ENCODE measurements at regions not wholly inside any gene's neighbourhood (a gene's known extent, or its start where the extent isn't known, plus 50 kb on each side); places are given as distances from the start of the nearest gene placed in this dataset.

GRCh38 chr1:83693427-83694126 lies 305.4 kb downstream of the TTLL7 start:
- H3K9me3 ChIP-seq (replicated peaks; ENCODE audit: control insufficient read depth, insufficient read depth, low read length), result peaks cover 2% of the 10 kb centered on the region; the same call in 2 of the 3 replicates
- no peak overlapping the region for H3K9ac ChIP-seq (ENCODE audit: control insufficient read depth, insufficient read depth, low read length)
- H3K4me2 ChIP-seq (ENCODE audit: control insufficient read depth, insufficient read depth), result peak overlapping the region; percentile 25; the same call in 1 of the 2 replicates
- H2AFZ ChIP-seq (ENCODE audit: control insufficient read depth, low read depth, low read length), result peak overlapping the region; percentile 17; the same call in 1 of the 2 replicates
- ChIA-PET CTCF (no interaction called here), POLR2A (no interaction called here), RAD21 (ENCODE audit: unreplicated experiment) (no interaction called here), SMC1A (ENCODE audit: uncharacterized antibody, unreplicated experiment) (interaction anchor here (0.6 kb wide), 1 partner anchor 24 kb away, joined by 3 read pairs; no protein-coding TSS in a partner anchor)
- no peak for DNase-seq (ENCODE audit: low read depth, low spot score)
- intact Hi-C loops (cut with micrococcal nuclease; ENCODE audit: unreplicated experiment) (no loop called here), in situ Hi-C loops (cut with MboI) (no loop called here)
- no peaks in the 10 kb centered on the region; a peak in 1 of 4 replicates for H3K27me3 ChIP-seq (replicated peaks in 1 of 2; ENCODE audit: control insufficient read depth in 2 of 2, insufficient read depth in 2 of 2, low read length in 1 of 2)
- no peaks in the 10 kb centered on the region for H3K4me1 ChIP-seq (ENCODE audit: control insufficient read depth, insufficient read depth, low read length)
- no peak for ATAC-seq
- H3K4me3 ChIP-seq, result no peak overlapping the region
- H3K79me2 ChIP-seq (ENCODE audit: control insufficient read depth, insufficient read depth, low read length), result no peaks in the 10 kb centered on the region
- WGBS (ENCODE audit: insufficient coverage, insufficient replicate concordance, low lambda C conversion rate, missing lambda C conversion rate), result 60% methylated on average over 12 of the region's 12 CpGs
- TF ChIP-seq USF2 (IDR thresholded peaks at IDR 0.05; ENCODE audit: borderline replicate concordance, low read depth, low read length) (no peak), IKZF2 (IDR thresholded peaks at IDR 0.05) (no peak)
- H3K27ac ChIP-seq (ENCODE audit: control insufficient read depth, insufficient read depth), result no peak overlapping the region
- BruUV-seq (replicated peaks), result no TSS peak
- H4K20me1 ChIP-seq (ENCODE audit: control insufficient read depth, insufficient read depth), result no peaks in the 10 kb centered on the region
- no peak for FAIRE-seq
- H3K36me3 ChIP-seq (ENCODE audit: control insufficient read depth in 2 of 2, insufficient read depth in 2 of 2, low read length in 1 of 2), result no peaks in the 10 kb centered on the region

- Histone ChIP-seq H3K27me3 (replicated peaks in 1 of 2; ENCODE audit: control insufficient read depth in 2 of 2, insufficient read depth in 2 of 2, low read length in 1 of 2) (no peaks in the 10 kb centered on the region; a peak in 1 of 4 replicates), H2AFZ (ENCODE audit: control insufficient read depth, low read depth, low read length) (peak overlapping the region; percentile 36), H3K36me3 (ENCODE audit: control insufficient read depth in 2 of 2, insufficient read depth in 2 of 2, low read length in 1 of 2) (no peaks in the 10 kb centered on the region), H4K20me1 (ENCODE audit: control insufficient read depth, insufficient read depth) (no peaks in the 10 kb centered on the region), H3K9ac (ENCODE audit: control insufficient read depth, insufficient read depth, low read length) (no peak overlapping the region), H3K4me3 (peak overlapping the region; percentile 42; the same call in 1 of the 2 replicates), H3K4me1 (ENCODE audit: control insufficient read depth, insufficient read depth, low read length) (no peaks in the 10 kb centered on the region), H3K79me2 (ENCODE audit: control insufficient read depth, insufficient read depth, low read length) (no peaks in the 10 kb centered on the region), H3K4me2 (ENCODE audit: control insufficient read depth, insufficient read depth) (peak overlapping the region; percentile 26; the same call in 1 of the 2 replicates), H3K9me3 (replicated peaks; ENCODE audit: control insufficient read depth, insufficient read depth, low read length) (peaks cover 2% of the 10 kb centered on the region; the same call in 2 of the 3 replicates), H3K27ac (ENCODE audit: control insufficient read depth, insufficient read depth) (0 out of 2 replicates have a peak overlapping the region, but pooled peaks have one; percentile 15)
- no TSS peak for BruUV-seq (replicated peaks)
- DNase-seq (ENCODE audit: low read depth, low spot score) (peak; percentile 9), FAIRE-seq (no peak), ATAC-seq (peak; percentile 57)
- ChIA-PET POLR2A (no interaction called here), CTCF (no interaction called here), RAD21 (ENCODE audit: unreplicated experiment) (no interaction called here), SMC1A (ENCODE audit: uncharacterized antibody, unreplicated experiment) (no interaction called here)
- TF ChIP-seq RAD51 (IDR thresholded peaks at IDR 0.05) (no peak), ZNF274 (IDR thresholded peaks at IDR 0.05; ENCODE audit: insufficient read depth, insufficient read length) (no peak), SUZ12 (IDR thresholded peaks at IDR 0.05; ENCODE audit: unreplicated experiment) (peak; percentile 77), PML (IDR thresholded peaks at IDR 0.05; ENCODE audit: low read length) (no peak), POLR2AphosphoS5 (IDR thresholded peaks at IDR 0.05; ENCODE audit: low read length) (no peak; the same call in 1 of the 2 replicates), E4F1 (IDR thresholded peaks at IDR 0.05; ENCODE audit: borderline replicate concordance, partially characterized antibody) (no peak)
- intact Hi-C loops (cut with micrococcal nuclease; ENCODE audit: unreplicated experiment) (no loop called here), in situ Hi-C loops (cut with MboI) (no loop called here)
- WGBS (ENCODE audit: insufficient coverage, insufficient replicate concordance, low lambda C conversion rate, missing lambda C conversion rate), result 20% methylated on average over 13 of the region's 13 CpGs
Measured at GRCh38 chr1:83692524-83693381, 306.2 kb downstream of the TTLL7 start.
